Peyer's patch (tissue), 4 donors: ENCODE measurements at regions not wholly inside any gene's neighbourhood (a gene's known extent, or its start where the extent isn't known, plus 50 kb on each side); places are given as distances from the start of the nearest gene placed in this dataset.

ENCODE experiments used
- CTCF ChIP-seq, 6 experiments: fragments of 450-650 bp in 4 of 6; fragments of 200-600 bp in 2 of 6; sonication (generic) in 1 of 6; IDR thresholded peaks; one replicate each; pipeline ENCODE4 v1.5.1; 2017 to 2019; ENCODE audit warnings: antibody characterized with exemption in 6 of 6, mild to moderate bottlenecking in 3 of 6, moderate library complexity in 1 of 6
- POLR2A ChIP-seq, 2 donors: fragments of 450-650 bp; IDR thresholded peaks; one replicate each; pipeline ENCODE4 v1.5.1; 2017; ENCODE audit warnings: antibody characterized with exemption in 2 of 2, mild to moderate bottlenecking in 2 of 2, moderate library complexity in 2 of 2

- no peak for TF ChIP-seq POLR2A (IDR thresholded peaks at IDR 0.05)
- TF ChIP-seq CTCF (IDR thresholded peaks at IDR 0.05) = no peak
These were observed 96.7 kb upstream of the CXADR start for GRCh38 chr21:17416139-17416538.
